HL-60 (cell line): ENCODE measurements at regions not wholly inside any gene's neighbourhood (a gene's known extent, or its start where the extent isn't known, plus 50 kb on each side); places are given as distances from the start of the nearest gene placed in this dataset.

Source experiments
- DNase-seq, 2 experiments: peaks; one replicate each; pipeline ENCODE4 v3.0.0-alpha.2; 2010 to 2020; ENCODE audit warnings: low read depth in 1 of 2, low spot score in 1 of 2
- H3K27ac ChIP-seq: fragments of 250-450 bp; sonication (Bioruptor Pico); replicated peaks from 2 replicates; pipeline ENCODE4 v1.5.1; 2020; ENCODE audit warnings: mild to moderate bottlenecking, moderate library complexity
- H3K27me3 ChIP-seq: fragments of 250-450 bp; sonication (Bioruptor Pico); 2 replicates; pipeline ENCODE4 v1.5.1; 2021; ENCODE audit warnings: mild to moderate bottlenecking, moderate library complexity; ENCODE audit not compliant: insufficient read depth, poor library complexity, severe bottlenecking
- H3K4me3 ChIP-seq: replicated peaks from 2 replicates; pipeline ENCODE4 v1.5.1; 2011; ENCODE audit warnings: mild to moderate bottlenecking, control low read depth, low read length; ENCODE audit not compliant: insufficient read depth
- CTCF ChIP-seq: IDR thresholded peaks from one replicate; pipeline ENCODE4 v1.5.1; 2011; ENCODE audit warnings: low read length, control low read depth, inconsistent platforms; ENCODE audit not compliant: insufficient read depth
- GABPA ChIP-seq: IDR thresholded peaks from 2 replicates; pipeline ENCODE4 v1.6.1; 2012; ENCODE audit warnings: low read depth
- POLR2AphosphoS5 ChIP-seq: IDR thresholded peaks from 2 replicates; pipeline ENCODE4 v1.6.1; 2012; ENCODE audit warnings: low read depth
- REST ChIP-seq: IDR thresholded peaks from 2 replicates; pipeline ENCODE4 v1.6.1; 2012; ENCODE audit warnings: low read depth; ENCODE audit not compliant: insufficient replicate concordance
- SPI1 ChIP-seq: IDR thresholded peaks from 2 replicates; pipeline ENCODE4 v1.6.1; 2012; ENCODE audit warnings: low read depth, mild to moderate bottlenecking, borderline replicate concordance

GRCh38 chr18:7382328-7383001, 151.6 kb downstream of the LRRC30 start:
- DNase-seq = no peak
- H3K27ac ChIP-seq = no peak overlapping the region
- no peaks in the 10 kb centered on the region for H3K27me3 ChIP-seq
- TF ChIP-seq GABPA (no peak), POLR2AphosphoS5 (no peak), REST (no peak), SPI1 (no peak), CTCF (no peak)
- H3K4me3 ChIP-seq = no peak overlapping the region

GRCh38 chr18:7383002-7383980, 152.4 kb downstream of the LRRC30 start:
- Histone ChIP-seq H3K27ac (no peak overlapping the region), H3K4me3 (no peak overlapping the region), H3K27me3 (no peaks in the 10 kb centered on the region)
- TF ChIP-seq CTCF (no peak), POLR2AphosphoS5 (no peak)
- DNase-seq = no peak

- no peak overlapping the region for H3K27ac ChIP-seq
- no peak overlapping the region for H3K4me3 ChIP-seq
- no peaks in the 10 kb centered on the region for H3K27me3 ChIP-seq
- TF ChIP-seq POLR2AphosphoS5 = no peak
- DNase-seq = no peak
These were observed 157.9 kb downstream of the LRRC30 start for GRCh38 chr18:7388741-7389140.

GRCh38 chr18:7390731-7391492, 160.0 kb downstream of the LRRC30 start:
- no peak for DNase-seq
- TF ChIP-seq GABPA (no peak), REST (no peak), CTCF (no peak), POLR2AphosphoS5 (no peak), SPI1 (no peak)
- Histone ChIP-seq H3K27ac (no peak overlapping the region), H3K27me3 (no peaks in the 10 kb centered on the region), H3K4me3 (no peak overlapping the region)
